ENCODE measurements at regions not wholly inside any gene's neighbourhood (a gene's known extent, or its start where the extent isn't known, plus 50 kb on each side); places are given as distances from the start of the nearest gene placed in this dataset.
A peak's percentile ranks its signal among the peaks of the same experiment; 100 is the strongest.

DNA sequence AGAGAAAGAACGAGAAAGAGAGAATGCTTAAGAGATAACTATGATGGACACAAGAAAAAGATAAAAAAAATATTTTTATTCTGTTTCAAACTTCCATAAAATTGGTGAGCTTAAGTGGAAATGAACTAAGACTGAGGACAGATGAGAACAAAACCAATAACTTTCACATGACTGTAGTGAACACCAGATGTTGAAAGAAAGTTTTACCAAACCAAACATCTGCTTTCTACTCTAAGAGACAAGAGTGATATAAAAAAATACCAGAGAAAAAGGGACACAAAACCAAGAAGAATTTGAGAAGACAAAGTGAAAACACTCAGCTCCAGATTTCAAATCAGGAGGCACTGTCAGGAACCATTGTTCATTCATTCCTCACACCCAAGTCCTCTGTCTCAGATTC, 147.9 kb downstream of the IMPG2 start:
- no peak overlapping the region for H3K9ac ChIP-seq
- H3K9me3 ChIP-seq = 0 out of 2 replicates have a peak, but pooled peaks cover 5% of the 10 kb centered on the region
- no peak overlapping the region for H3K27ac ChIP-seq
- H3K4me1 ChIP-seq = peaks cover 20% of the 10 kb centered on the region
- H4K20me1 ChIP-seq = no peaks in the 10 kb centered on the region
- TF ChIP-seq Cebpa-rat (IDR thresholded peaks at IDR 0.05) = no peak
- H3K27me3 ChIP-seq = no peaks in the 10 kb centered on the region
- H3K4me3 ChIP-seq = no peak overlapping the region
- H3K4me2 ChIP-seq = no peak overlapping the region
- no peaks in the 10 kb centered on the region for H3K36me3 ChIP-seq

DNA sequence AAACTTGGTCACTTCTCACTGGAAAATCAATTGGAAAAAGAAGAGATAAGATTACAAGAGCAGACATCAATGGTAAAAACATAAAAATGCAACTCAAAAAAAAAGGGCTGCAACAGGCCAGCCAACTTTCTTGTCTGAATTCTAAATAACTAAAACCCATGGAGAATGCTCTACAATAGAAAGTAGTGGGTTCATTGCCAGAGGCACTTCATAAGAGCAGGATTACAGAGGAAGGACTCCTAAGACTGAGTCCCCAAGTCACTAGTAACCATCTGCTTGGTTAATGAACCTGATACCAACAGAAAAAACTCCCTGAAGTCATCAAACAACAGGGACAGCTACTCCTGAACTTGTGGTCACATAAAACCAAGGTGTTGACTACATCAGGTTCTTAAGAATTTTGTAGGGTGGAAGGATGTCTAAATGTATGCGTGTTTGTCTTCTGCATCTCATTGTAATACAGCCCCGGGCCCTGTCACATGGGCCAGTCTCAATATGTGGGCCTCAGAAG, 148.6 kb downstream of the IMPG2 start:
- Histone ChIP-seq H3K9ac (no peak overlapping the region), H3K4me2 (peak overlapping the region; percentile 55), H3K36me3 (no peaks in the 10 kb centered on the region), H4K20me1 (no peaks in the 10 kb centered on the region), H3K4me1 (peaks cover 20% of the 10 kb centered on the region), H3K9me3 (0 out of 2 replicates have a peak, but pooled peaks cover 5% of the 10 kb centered on the region), H3K27ac (no peak overlapping the region), H3K27me3 (no peaks in the 10 kb centered on the region), H3K4me3 (no peak overlapping the region)
- TF ChIP-seq Cebpa-rat (IDR thresholded peaks at IDR 0.05) = no peak

DNA sequence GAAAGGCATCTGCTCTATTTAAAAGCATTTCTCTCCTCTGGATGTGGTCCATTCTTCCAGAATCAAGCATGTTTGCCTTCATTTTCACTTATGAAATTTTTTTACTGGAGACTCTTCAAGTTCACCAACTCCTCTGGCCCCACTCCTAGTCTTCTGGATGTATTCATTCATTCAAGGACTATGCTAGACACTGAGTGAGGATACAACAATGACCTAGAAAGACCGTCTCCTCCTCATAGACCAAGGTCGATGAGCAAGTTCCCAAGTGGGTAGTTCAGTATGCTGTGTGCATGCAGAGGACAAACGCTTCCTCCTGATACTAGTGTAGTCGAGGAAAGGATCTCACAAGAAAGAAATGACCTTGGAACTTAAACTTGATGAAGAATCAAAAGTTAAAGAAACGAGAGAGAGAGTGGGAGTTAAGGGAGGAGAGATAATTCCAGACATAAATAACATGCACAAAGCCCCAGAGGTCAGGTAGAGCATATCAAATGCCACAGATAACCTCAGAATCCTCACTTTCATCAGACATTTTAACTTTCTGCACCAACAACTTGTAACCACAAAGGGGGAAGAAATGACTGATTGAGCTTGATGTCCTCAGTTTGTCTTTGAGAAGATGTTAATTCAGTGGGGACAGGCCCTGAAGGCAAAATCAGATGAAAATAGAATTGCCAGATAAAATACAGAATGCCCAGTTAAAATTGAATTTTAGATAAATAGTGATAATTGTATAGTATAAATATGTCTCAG, 149.4 kb downstream of the IMPG2 start:
- Histone ChIP-seq H3K27me3 (no peaks in the 10 kb centered on the region), H3K4me3 (no peak overlapping the region), H3K4me2 (peak overlapping the region; percentile 55), H3K36me3 (no peaks in the 10 kb centered on the region), H3K9ac (no peak overlapping the region), H3K4me1 (peaks cover 20% of the 10 kb centered on the region), H4K20me1 (no peaks in the 10 kb centered on the region), H3K9me3 (0 out of 2 replicates have a peak, but pooled peaks cover 5% of the 10 kb centered on the region), H3K27ac (no peak overlapping the region)
- TF ChIP-seq Cebpa-rat (IDR thresholded peaks at IDR 0.05) = no peak

DNA sequence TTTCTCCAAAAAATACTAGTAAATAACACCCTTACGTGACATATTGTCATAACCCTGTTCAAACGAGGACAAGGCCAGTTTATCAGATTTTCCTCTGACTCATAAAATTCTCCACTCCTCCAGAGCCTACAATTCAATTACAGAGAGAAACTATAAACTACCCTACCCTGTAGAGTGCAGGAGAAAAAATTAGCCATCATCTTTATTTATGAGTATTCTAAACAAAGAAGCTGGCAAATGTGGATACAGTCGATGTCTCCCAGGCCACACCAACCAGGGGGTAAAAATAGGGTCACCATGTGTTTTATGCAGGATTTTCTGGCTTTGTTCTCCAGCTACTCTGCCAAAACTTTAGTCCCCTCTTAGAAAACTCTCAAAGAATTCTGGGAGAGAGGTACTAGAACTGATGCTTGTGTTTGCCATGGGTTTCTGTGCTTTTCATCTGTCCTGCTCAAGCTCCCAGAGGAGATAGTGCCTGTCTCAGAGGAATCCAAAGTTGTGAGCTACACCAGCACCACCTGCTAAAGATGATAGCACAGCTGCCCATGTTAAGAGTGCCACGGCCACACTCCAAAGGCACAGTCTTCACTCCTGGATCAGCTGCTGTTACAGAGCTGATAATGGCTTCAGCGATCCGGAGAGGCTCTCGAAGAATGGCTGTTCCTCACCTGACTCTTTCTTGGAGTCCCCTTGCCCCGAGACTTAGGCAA, 150.2 kb downstream of the IMPG2 start:
- peaks cover 20% of the 10 kb centered on the region for H3K4me1 ChIP-seq
- H3K36me3 ChIP-seq = no peaks in the 10 kb centered on the region
- no peak overlapping the region for H3K9ac ChIP-seq
- H3K4me3 ChIP-seq = no peak overlapping the region
- no peak overlapping the region for H3K27ac ChIP-seq
- H4K20me1 ChIP-seq = no peaks in the 10 kb centered on the region
- H3K9me3 ChIP-seq = 0 out of 2 replicates have a peak, but pooled peaks cover 5% of the 10 kb centered on the region
- H3K27me3 ChIP-seq = no peaks in the 10 kb centered on the region
- H3K4me2 ChIP-seq = peak overlapping the region; percentile 55
- TF ChIP-seq Cebpa-rat (IDR thresholded peaks at IDR 0.05) = no peak

DNA sequence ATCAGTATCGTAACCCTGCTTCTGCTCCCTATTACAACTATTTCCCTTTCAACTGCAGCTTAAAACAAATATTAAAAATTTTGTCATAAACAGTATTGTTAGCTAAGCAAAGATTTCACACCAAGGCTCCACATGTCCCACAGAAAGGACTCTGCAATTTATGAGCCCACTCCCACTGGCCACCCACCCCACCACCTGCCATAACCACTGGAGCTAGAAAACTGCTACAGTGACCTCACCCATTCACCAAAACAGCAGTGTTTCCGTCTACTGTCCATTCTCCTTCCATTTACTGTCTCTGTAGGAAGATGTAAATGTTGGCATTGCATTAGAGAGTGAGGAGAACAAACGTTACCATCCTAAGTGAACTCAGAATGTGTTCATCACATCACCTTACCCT, 150.9 kb downstream of the IMPG2 start:
- TF ChIP-seq Cebpa-rat (IDR thresholded peaks at IDR 0.05) = no peak
- Histone ChIP-seq H3K9me3 (no peaks in the 10 kb centered on the region), H3K27ac (no peak overlapping the region), H3K36me3 (no peaks in the 10 kb centered on the region), H3K4me2 (no peak overlapping the region), H3K27me3 (no peaks in the 10 kb centered on the region), H3K9ac (no peak overlapping the region), H3K4me3 (no peak overlapping the region), H3K4me1 (peaks cover 20% of the 10 kb centered on the region), H4K20me1 (no peaks in the 10 kb centered on the region)

DNA sequence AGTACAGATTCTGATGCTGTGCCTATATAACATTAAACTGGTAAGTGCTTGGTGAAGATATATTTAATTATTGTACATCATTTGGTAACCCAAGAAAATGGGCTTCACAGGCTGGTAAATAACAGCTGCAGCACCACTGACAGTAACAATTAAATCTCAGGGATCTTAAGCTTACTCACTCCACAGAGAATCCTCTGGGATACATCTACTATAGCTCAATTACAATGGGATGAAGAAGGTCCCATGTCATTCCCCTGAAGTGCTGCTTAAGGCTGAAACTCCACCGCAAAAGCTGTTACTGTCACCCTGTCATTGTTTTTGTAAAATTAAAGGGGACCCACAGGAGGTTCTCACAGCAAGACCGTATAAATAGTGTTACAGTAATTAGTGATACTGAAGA, 153.0 kb downstream of the IMPG2 start:
- peaks cover 20% of the 10 kb centered on the region for H3K4me1 ChIP-seq
- H3K27me3 ChIP-seq = no peaks in the 10 kb centered on the region
- H3K9me3 ChIP-seq = no peaks in the 10 kb centered on the region
- no peak overlapping the region for H3K4me3 ChIP-seq
- no peak overlapping the region for H3K9ac ChIP-seq
- H4K20me1 ChIP-seq = no peaks in the 10 kb centered on the region
- TF ChIP-seq Cebpa-rat (IDR thresholded peaks at IDR 0.05) = no peak
- no peaks in the 10 kb centered on the region for H3K36me3 ChIP-seq
- no peak overlapping the region for H3K27ac ChIP-seq
- no peak overlapping the region for H3K4me2 ChIP-seq

DNA sequence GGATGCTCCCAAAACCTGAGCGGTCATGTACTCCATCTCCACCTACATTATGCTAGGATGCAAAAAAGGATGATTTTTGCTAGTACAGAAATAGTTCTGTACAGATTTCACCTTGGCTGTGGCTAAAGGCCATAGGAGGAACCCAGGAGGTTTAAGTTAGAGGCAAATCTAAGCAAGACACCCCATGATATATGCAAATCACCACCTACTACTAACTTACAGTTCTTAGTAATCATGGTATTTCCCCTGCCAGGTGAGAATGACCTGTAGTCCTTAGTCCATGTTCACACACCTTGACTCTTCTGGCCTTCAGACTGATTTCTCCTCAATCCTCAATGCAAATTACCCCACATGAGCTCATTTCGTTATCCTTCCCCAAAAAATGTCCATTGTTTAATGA, 154.2 kb downstream of the IMPG2 start:
- Histone ChIP-seq H3K4me2 (no peak overlapping the region), H3K27me3 (no peaks in the 10 kb centered on the region), H3K36me3 (no peaks in the 10 kb centered on the region), H3K4me1 (peaks cover 13% of the 10 kb centered on the region), H4K20me1 (no peaks in the 10 kb centered on the region), H3K9me3 (no peaks in the 10 kb centered on the region), H3K27ac (no peak overlapping the region), H3K4me3 (no peak overlapping the region), H3K9ac (no peak overlapping the region)
- TF ChIP-seq Cebpa-rat (IDR thresholded peaks at IDR 0.05) = no peak

DNA sequence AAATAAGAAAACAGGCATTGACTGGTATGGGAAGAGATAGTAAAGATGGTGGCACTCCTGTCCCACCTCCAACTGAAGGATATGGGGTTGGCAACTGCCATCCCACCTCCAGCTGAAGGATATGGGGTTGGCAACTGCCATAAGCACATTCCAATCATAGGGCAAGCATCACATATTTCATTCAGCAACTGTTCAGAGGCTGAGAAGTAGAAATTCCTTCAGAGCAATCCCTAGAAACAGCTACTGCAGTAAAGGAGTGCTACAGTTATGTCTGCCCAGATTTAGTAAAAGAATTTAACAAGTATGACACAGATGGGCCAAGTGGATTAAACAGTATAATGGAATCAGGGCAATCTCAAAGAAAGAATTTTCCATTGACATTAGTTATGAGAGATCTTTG, 156.8 kb downstream of the IMPG2 start:
- Histone ChIP-seq H3K4me1 (no peaks in the 10 kb centered on the region), H3K36me3 (no peaks in the 10 kb centered on the region), H4K20me1 (no peaks in the 10 kb centered on the region), H3K4me3 (no peak overlapping the region), H3K4me2 (no peak overlapping the region), H3K9ac (no peak overlapping the region), H3K27ac (no peak overlapping the region), H3K9me3 (no peaks in the 10 kb centered on the region), H3K27me3 (no peaks in the 10 kb centered on the region)
- no peak for TF ChIP-seq Cebpa-rat (IDR thresholded peaks at IDR 0.05)

DNA sequence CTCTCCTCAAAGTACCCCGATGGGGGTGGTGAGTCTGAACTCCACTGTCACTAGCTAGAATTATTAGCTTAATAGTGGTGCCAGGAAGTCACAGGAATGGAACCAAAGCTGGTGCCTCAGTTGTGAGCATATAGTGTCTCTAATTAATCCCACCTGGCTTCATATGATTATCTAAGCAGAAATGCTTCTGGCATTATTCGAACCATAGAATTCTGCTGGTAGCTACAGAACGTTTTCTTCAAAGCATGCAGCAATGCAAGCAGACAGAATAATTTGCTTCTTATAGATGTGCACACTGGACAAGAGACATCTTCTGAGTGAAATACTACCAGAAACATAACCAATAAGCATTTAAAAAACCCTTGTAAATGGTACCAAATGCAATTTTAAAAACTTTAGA, 160.9 kb downstream of the IMPG2 start:
- H3K36me3 ChIP-seq = no peaks in the 10 kb centered on the region
- H4K20me1 ChIP-seq = no peaks in the 10 kb centered on the region
- H3K9ac ChIP-seq = no peak overlapping the region
- no peaks in the 10 kb centered on the region for H3K9me3 ChIP-seq
- no peaks in the 10 kb centered on the region for H3K27me3 ChIP-seq
- H3K4me2 ChIP-seq = no peak overlapping the region
- no peak for TF ChIP-seq Cebpa-rat (IDR thresholded peaks at IDR 0.05)
- H3K27ac ChIP-seq = no peak overlapping the region
- no peaks in the 10 kb centered on the region for H3K4me1 ChIP-seq
- no peak overlapping the region for H3K4me3 ChIP-seq

DNA sequence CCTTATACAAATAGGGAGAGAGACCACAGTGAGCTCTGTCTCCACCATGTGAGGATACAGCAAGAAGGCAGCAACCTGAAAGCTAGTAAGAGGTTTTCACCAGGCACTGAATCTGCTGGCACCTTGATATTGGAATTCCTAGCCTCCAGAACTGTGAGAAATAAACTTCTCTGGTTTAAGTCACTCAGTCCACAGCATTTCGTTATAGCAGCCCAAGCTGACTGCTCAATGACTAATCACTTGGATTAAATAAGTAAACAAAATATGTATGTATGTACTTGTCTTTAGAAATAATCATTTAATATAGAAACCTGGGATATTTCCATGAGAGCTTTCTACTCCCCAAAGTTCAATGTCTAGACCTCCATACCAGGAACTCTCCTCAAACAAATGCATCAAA, 162.0 kb downstream of the IMPG2 start:
- H3K4me3 ChIP-seq = no peak overlapping the region

More for the DNA sequence above, 162.0 kb downstream of the IMPG2 start:
- Histone ChIP-seq H3K36me3 (no peaks in the 10 kb centered on the region), H3K27ac (no peak overlapping the region), H3K27me3 (no peaks in the 10 kb centered on the region), H3K9me3 (no peaks in the 10 kb centered on the region), H3K9ac (no peak overlapping the region), H3K4me2 (no peak overlapping the region), H3K4me1 (no peaks in the 10 kb centered on the region), H4K20me1 (no peaks in the 10 kb centered on the region)
- no peak for TF ChIP-seq Cebpa-rat (IDR thresholded peaks at IDR 0.05)

Data from BLaER1 (cell line).